ENCODE measurements at regions not wholly inside any gene's neighbourhood (a gene's known extent, or its start where the extent isn't known, plus 50 kb on each side); places are given as distances from the start of the nearest gene placed in this dataset.
"Not testable (repeated sequence)": the region's sequence is repeated elsewhere in the genome, so short reads cannot be mapped to it uniquely, and the experiment has no call there.

DNA sequence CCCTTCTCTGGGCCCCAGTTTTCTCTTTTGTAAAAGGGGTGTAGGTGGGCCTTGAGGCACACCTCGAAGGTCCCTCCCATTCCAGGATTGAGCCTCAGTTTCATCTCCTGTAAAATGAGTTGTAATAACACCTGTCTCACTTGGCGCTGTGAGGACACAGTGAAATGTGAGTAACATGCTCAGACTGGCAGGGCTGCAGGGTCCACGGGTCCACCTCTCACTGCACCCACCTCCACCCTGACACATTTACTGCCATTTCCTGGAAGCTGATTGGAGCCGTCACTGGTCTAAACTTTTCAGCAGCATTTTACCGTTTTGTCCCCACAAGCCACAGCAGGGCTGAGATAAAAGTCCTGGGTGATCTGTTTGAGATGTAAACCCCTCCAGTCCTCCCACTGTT lies 398.0 kb downstream of the PTPRU start:
- DNase-seq (ENCODE audit: low read depth in 2 of 2): no peak

DNA sequence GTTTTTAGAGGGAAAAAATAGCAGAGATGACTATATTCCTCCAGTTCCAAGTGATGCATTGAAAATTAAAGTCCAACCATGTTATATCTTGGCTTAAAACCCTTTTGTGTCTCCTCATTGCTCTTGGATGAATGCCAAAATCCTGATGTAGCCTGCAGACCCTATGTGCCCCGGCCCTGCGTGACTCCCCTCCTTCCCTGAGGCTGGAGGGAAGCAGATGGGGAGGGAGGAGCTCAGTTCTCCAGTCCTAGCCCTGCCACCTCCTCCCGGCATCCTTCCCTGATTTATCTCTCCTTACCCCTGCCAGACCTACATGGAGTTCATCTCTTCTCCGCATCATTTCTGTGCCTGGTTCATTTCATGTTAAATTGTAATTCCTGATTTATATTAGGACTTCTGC lies 397.4 kb downstream of the PTPRU start:
- DNase-seq (ENCODE audit: low read depth in 2 of 2): no peak

DNA sequence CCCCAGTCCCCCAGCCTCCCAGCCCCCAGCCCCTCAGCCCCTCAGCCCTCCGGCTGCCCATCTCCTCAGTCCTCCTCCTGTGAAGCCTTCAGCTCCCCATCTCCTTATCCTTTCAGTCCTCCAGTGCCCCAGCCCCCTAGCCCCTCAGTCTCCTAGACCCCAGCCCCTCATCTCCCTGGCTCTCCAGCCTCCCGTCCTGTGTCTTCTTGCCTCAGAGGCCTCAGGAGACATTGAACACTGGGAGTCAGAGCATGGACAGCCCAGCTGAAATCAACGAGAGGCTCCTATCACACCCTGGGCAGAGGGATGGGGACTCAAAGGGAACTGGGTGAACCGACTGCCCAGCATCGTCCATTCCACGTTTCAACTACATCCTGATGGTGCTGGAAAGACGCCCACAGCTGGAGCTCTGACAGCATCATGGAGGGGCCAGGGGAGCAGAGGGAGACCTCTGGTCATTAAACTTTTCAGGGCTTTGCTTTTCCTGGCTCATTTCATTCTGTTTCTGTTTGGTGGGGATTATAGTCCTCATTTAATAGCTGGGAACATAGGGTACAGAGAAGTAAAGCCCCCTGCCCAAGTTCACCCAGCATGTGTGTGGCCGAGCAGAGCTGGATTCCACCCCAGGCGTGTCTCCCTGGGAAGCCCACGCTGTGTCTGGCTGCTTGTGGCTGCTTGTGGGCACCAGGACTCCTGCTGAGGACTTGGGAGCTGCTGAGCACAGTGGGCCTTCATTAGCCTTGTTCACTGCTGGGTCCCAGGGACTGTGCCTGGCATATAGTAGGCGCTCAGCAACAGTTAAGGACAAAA lies 396.7 kb downstream of the PTPRU start:
- DNase-seq (ENCODE audit: low read depth in 2 of 2): no peak

DNA sequence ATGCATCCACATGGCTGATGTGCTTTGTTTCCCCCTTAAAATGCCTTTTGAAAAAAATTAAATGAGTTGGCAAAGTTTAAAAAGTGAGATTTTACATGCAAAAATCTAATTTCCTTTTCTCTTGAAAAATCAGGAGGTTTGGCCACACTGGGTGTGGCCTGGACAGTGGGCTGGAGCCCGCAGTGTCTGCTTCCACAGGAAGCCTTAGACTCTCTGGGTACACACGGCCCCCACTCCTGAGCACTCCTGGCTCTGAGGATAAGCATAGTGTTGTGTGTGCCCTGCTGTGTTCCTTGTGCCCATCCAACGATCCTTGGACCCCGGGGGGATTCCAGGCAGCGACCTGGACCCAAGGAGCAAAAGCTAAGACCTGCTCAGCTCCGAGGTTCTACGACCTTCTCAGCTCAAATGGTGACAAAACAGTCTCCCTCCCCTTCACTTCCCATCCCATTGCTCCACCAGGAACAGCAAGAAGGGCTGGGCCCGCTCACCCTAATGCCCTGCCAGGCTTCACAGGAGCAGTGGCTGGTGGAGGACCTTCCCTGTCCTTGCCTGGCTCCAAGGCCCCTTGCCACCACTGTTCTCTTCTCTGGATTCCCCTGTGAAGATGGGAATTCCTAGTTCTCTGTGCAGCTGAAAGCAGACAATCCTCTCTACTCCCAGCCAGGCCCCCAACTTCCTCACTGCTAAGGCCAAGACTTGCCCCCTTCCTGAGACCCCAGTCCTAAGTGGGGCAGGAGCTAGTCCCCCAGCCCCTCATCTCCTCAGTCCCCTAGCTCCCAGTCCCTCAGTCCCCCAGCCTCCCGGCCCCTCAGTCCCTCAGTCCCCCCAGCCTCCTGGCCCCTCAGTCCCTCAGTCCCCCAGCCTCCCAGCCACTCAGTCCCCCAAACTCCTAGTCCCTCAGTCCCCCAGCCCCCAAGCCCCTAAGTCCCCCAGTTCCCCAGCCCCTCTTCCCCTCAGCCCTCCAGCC lies 395.8 kb downstream of the PTPRU start:
- no peak for DNase-seq (ENCODE audit: low read depth in 2 of 2)

DNA sequence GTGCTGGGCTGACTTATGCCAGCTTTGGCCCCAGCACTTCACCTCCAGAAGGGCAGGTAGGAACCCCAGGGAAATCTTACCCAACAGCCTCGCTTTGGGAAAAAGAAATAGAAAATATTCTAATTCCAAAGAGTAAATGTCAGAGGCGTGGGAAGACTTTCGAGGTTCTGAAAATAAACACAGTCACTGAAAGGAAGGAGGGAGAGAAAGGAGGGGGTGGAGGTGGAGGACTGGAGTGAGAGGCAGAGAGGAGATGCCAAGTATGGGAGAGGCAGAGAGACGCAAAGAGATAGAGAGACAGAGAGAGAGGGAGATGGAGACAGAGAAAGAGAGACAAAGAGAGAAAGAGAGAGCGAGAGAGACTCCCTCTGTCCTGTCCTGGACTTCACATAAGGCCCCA lies 395.0 kb downstream of the PTPRU start:
- no peak for DNase-seq (ENCODE audit: low read depth in 2 of 2)

DNA sequence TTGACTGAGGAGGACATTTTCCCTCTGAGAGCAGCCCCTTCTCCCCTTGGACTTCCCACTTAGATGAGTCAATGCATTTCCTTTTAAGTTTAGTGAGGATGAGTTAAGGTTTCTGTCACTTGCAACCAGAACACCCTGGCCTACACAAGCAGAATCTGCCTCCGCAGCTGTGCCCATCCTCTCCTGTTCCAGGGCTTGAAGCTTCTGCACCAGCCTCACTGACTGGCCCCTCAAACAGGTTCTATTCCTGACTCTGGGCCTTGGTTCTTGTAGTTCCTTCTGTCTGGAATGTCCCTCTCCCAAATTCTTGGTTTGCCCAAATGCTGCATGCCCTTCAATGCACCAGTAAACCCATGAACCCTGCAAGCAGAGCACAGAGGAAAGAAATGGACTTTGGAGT lies 394.4 kb downstream of the PTPRU start:
- no peak for DNase-seq (ENCODE audit: low read depth in 2 of 2)

DNA sequence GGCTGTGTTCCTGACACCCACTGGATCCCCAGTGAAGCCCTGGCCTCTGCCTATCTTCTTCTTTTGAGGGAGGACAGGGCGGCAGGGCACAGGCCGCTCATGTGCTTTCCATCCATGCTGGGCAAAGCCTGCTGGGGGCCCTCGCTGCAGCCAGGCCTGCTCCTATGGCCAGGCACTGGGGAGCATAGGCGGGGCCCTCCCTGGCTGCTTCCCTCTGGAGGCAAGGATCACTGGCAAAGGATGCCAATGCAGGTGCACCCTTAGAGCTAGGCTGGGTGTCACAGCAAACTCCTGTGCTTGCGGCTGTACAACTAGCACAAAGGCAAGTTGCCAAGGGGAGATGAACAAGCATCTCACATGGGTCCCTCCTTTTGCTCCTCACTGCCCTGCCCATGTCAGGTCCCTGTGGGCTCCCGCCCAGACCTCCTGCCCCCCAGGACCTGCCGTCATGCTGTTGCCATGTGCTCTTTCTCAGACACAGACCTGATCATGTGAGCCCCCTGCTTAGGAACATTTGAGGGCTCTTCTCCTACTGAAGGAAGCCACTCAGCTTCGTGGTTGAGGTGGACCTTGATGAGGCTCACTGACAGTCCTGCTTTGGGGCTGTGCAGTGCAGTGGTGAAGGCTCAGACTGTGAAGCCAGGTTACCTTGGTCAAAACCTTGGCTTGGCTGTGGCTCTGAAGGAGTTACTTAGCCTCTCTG lies 393.6 kb downstream of the PTPRU start:
- no peak for DNase-seq (ENCODE audit: low read depth in 2 of 2)

DNA sequence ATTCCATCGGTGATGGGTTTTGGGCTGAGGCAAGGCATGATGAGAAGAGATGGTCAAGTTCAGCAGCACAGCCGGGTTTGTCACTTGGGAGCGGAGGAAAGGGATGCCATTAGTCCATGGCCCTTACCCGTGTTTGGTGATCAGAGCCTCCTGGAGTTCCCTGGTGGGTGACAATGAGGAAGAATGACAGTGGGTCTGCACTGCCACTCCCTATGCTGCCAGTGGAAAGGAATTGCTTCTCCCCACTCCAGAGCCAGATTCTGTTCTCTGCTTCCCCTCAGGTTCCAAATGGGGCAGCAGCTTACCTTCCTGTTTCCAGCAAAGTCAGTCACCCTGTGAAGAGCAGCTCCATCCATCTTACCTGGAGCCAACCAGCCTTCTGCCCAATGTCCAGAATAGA lies 393.1 kb downstream of the PTPRU start:
- DNase-seq (ENCODE audit: low read depth in 2 of 2): no peak

DNA sequence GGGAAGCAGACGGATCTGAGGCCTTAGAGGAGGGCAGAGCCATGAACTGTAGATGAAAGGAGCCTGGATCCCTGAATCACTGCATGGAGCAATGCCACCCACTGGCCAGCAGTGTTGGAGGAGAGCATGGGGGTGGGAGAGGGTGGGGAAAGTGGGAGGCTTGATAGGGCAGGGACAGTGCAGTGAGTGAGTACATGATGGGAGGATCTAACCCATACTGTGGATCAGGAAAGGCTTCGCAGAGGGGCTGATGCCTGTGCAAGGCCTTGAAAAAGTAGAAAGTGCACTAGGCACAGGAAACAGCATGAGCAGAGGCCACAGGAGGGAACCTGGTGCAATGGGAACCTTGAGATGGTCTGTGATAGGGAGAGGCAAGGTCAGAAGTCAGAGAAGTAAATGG lies 391.9 kb downstream of the PTPRU start:
- no peak for DNase-seq (ENCODE audit: low read depth in 2 of 2)

DNA sequence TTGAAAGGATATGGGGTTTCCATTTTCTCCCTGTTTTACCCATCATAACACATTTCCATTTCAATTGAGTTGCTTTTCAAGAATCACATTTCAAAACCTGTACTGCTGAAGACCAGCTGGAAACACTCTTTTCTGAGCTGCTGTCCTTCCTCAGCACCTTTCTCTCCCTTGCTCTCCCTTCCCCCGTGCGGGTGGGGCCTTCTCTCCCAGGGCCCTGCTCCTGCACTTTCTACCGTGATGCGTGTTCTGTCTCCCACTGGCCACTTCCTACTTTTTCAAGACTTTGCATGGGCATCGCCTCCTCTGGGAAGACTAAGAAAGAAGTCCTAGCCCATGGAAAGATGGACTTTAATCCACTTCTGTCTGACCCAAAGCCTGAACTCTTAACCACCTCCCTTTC lies 390.4 kb downstream of the PTPRU start:
- no peak for DNase-seq (ENCODE audit: low read depth in 2 of 2)

DNA sequence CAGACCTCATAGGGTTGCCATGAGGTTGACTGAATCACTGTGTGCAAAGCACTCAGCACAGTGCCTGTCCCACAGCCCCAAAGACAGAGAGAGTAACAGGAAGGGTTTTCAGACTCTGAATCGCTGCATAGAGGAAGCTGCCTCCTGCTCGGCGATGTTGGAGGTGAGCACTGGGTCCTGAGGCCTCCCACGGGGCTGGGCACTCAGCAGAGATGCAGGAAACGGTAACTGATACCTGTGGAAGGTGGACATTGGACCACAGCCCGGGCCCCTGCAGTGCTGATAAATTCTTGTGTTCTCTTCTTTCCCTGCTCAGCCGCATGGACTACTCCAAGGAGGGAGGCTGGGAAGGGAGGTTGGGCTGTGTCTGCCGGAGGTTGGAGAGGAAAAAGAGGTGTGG lies 389.7 kb downstream of the PTPRU start:
- DNase-seq (ENCODE audit: low read depth in 2 of 2): no peak

DNA sequence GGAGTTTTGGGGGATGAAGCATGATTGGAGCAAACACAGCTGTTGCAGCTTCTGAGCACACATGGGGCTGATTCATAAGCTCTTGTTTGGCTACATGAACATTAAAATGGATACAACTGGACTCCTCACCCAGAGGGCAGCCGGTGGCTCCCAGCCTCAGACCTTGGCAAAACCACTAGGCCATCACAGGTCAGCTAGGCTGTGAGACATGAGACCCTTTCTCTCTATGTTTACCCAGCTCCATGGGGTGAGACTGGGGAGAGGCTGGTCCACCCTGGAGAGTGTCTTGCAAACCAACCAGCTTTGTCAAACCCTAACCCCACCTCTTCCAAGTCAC lies 388.7 kb downstream of the PTPRU start:
- no peak for DNase-seq (ENCODE audit: low read depth in 2 of 2)

DNA sequence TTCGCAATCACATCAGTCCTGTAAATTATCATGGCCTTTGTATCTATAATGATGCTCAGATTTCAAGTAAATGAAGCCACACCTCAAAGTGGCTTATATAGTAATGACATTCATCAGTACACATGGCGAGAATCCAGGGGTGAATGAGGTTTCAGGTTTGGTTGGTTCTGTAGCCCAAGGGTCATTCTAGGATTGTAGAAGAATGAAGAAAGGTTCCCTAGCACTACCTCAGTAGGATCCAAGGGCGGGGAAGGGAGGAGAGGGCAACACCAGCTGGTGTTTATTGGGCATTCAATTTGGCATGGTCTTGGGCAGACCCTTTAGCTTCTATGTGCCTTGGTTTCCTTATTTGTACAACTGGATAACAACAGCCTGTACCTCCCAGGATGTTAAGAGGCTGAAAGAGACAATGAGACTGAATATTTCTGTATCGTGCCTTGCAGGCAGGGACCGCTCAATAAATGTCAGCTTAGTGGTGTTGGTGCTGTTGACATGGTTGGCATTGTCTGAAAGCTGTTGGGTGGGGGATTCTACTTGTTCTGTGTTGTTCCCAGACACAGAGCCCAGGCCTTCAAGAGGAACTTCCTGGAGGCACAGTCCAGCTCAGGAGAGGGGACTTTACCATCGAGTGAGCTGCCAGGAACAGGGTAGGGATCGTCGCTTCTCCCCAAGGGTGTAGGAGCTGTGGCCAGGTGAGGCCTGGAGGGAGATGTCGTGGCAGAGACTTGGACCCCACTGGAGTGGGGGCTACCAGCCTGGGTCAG lies 388.2 kb downstream of the PTPRU start:
- DNase-seq (ENCODE audit: low read depth in 2 of 2): no peak

DNA sequence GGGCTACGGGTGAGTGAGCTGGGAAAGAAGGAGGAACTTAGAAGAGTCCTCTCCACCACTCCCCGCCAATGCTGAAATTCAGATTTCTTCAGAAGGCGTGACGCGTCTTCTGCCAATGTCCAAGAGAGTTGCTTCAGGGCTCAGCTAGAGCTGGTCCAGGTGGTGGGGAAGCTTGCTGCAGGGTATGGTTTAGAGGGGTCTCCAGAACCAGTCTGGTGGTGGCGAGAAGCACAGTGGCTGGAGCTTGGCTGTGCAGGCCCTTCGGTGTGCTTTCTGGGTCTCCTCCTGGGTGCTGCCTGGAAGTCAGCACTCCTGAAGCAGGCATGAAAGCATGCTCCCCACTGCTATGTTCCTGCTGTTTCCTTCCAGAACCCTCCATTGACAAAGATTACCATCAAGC lies 387.2 kb downstream of the PTPRU start:
- no peak for DNase-seq (ENCODE audit: low read depth in 2 of 2)

DNA sequence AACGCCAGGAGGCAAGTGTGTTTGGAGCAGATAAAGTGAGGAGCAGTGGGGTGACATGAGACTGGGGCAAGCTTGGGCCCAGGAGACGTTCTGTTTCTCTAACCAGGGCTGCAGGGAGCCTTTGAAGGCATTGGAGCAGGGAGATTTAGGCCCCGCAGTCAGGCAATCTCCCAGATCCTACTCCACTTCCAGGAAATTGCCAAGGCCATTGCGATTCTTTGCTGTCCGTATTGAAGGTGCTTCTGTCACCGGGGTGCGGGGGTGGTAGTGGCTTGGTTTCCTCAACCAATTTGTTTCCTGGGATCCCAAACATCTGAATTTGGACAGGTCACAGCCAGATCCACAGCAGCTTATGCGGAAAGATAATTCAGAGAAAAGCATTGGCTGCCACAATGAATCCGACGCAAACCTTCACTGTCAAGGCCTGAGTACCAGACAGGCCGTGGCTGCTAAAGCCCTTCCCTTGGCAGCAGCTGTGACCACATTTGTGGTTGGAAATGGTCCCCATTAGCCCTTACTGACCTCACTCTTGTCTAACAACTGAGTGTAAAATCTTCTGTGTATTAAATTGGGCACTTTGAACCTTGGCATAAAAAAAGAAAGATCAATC lies 385.6 kb downstream of the PTPRU start:
- DNase-seq (ENCODE audit: low read depth in 2 of 2): no peak

DNA sequence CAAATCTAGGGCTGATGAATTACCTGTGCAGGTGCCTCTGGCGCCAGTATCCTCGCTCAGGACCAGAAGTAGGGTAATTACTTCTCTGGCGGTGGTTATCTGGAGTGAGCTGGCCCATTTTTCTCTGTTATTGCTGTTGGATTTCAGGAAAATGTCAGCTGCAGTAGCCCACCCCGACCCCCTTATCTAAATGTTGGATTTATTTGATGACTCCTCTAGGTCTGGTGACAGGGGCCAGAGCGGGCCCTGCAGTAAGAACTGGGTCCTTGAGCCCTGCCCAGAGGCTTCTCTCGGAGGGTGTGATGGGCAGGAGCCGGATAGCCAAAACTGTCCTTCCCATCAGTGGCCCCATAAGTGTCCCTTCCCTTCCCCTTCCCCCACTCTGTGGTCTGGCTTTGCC lies 384.3 kb downstream of the PTPRU start:
- DNase-seq (ENCODE audit: low read depth in 2 of 2): no peak

DNA sequence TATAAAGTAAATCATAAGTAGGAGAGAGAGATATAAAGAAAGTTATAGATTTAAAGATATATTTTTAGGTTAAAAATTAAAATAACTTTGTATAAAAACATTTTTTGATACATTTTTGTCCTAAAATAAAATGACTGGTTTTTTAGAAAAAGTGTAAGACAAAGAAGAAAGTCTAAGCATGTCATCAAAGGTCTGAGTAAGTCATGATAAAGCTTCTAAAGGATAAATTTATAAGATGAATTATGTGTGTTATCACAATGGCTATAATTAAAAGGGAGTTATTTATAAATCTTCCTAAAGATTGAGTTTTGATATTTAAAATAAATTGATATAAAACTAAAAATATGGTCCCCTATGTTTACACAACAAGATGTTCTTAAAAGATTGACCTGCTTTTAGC lies 370.9 kb downstream of the PTPRU start:
- DNase-seq (ENCODE audit: low read depth in 2 of 2): no peak

DNA sequence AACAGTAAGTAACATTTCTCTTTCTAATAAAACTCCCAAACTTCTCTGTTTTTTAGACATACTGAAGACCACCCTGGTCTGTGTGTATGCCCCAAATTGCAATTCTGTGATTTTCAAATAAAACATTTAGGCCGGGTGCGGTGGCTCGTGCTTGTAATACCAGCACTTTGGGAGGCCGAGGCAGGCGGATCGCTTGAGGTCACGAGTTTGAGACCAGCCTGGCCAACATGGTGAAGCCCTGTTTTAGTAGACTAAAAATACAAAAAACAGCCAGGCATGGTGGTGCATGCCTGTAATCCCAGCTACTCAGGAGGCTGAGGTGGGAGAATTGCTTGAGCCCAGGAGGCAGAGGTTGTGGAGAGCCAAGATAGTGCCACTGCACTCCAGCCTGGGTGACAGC lies 368.5 kb downstream of the PTPRU start:
- DNase-seq (ENCODE audit: low read depth in 2 of 2): not testable (repeated sequence)

DNA sequence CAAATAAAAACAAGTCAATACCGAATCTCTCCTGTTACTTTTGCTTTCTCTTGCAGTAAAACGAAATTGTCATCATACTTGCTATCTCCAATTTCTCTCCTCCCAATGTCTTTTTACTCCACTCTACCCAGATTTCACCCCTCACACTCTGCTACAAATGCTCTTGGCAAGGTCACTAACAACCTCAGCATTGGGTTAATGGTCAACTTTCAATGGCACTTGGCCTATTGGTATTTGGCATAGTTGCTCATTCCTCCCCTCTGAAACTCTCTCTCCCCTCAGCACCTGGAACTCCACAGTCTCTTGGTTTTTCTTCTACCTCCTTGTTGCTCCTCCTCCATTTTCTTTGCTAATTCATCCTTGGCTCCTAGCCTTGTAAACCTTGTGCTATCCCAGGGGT lies 367.3 kb downstream of the PTPRU start:
- no peak for DNase-seq (ENCODE audit: low read depth in 2 of 2)

DNA sequence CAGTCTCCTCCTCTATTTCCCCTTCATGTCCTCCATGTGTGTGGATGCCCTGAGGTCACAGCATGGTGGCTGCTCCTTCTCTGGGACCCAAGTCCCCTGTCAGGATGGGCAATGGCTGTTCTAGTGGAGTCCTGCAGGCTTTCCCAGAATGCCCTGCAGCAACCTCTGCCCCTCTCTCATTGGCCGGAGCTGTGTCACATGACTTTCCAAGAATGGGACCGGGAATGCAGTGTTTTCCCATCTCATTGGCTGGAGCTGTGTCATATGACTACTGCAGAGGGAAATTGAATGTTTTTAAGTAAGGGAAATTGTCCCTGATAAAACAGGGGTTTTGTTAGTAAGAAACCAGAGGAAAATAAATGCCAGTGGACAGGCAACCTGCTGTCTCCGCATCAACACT lies 365.9 kb downstream of the PTPRU start:
- no peak for DNase-seq (ENCODE audit: low read depth in 2 of 2)

DNA sequence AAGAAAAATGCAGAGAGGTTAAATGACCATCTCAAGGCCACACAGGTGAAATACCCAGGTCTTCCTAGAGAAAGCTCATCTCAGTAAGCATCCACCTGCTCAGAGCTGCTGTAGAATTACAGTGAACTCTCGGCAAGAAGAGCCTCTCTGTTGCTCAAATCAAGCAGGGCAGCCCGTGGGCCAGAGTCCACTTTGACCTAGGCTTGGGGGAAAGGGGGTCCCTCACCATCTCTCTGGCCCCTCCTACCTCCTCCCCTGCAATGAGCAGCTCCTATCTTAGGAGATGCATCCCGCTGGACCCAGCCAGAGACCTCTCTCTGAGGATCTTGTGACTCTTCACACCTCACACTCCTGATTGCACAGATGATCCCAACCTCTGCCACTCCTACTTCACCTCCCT lies 364.7 kb downstream of the PTPRU start:
- no peak for DNase-seq (ENCODE audit: low read depth in 2 of 2)
